ENCODE measurements at regions not wholly inside any gene's neighbourhood (a gene's known extent, or its start where the extent isn't known, plus 50 kb on each side); places are given as distances from the start of the nearest gene placed in this dataset.
A peak's percentile ranks its signal among the peaks of the same experiment; 100 is the strongest.
"Not testable (repeated sequence)": the region's sequence is repeated elsewhere in the genome, so short reads cannot be mapped to it uniquely, and the experiment has no call there.

DNA sequence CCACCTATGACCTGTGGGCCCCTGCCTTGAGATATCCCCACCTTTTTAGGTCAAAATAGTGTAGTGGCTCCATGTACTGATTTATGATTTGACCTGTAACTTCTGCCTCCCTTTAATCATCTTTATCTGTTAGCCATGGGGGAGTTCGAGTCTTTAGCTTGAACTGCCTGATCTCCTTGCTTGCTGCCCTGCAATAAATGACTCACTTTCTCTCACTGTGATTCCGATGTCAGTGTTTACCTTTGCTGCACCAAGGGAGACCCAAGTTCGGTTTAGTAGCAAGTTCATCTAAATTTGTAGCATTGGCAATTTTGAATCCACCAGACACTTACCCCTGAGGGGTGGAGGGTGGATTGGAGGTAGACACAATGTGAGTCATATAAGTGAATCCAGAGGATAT, 814.6 kb upstream of the AUTS2 start:
- H3K27me3 ChIP-seq = no peaks in the 10 kb centered on the region
- no peak for DNase-seq
- TF ChIP-seq POLR2AphosphoS5 (IDR thresholded peaks at IDR 0.05) = no peak
- TF ChIP-seq EP300 (IDR thresholded peaks at IDR 0.05) = no peak
- TF ChIP-seq POLR2A (IDR thresholded peaks at IDR 0.05) = no peak
- TF ChIP-seq, protein P1, sequence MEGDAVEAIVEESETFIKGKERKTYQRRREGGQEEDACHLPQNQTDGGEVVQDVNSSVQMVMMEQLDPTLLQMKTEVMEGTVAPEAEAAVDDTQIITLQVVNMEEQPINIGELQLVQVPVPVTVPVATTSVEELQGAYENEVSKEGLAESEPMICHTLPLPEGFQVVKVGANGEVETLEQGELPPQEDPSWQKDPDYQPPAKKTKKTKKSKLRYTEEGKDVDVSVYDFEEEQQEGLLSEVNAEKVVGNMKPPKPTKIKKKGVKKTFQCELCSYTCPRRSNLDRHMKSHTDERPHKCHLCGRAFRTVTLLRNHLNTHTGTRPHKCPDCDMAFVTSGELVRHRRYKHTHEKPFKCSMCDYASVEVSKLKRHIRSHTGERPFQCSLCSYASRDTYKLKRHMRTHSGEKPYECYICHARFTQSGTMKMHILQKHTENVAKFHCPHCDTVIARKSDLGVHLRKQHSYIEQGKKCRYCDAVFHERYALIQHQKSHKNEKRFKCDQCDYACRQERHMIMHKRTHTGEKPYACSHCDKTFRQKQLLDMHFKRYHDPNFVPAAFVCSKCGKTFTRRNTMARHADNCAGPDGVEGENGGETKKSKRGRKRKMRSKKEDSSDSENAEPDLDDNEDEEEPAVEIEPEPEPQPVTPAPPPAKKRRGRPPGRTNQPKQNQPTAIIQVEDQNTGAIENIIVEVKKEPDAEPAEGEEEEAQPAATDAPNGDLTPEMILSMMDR (IDR thresholded peaks at IDR 0.05) = no peak
- no peak overlapping the region for H3K27ac ChIP-seq
- H3K9me3 ChIP-seq = no peaks in the 10 kb centered on the region
- H3K4me3 ChIP-seq = no peak overlapping the region
- H3K4me1 ChIP-seq = no peaks in the 10 kb centered on the region
- intact Hi-C loops (cut with DNase I; ENCODE audit: low total_unique reads) = no loop called here
- WGBS, 5 donors = 39 to 50% (median 46%) methylated on average over 3 of the region's 3 CpGs
- H3K36me3 ChIP-seq = no peaks in the 10 kb centered on the region

DNA sequence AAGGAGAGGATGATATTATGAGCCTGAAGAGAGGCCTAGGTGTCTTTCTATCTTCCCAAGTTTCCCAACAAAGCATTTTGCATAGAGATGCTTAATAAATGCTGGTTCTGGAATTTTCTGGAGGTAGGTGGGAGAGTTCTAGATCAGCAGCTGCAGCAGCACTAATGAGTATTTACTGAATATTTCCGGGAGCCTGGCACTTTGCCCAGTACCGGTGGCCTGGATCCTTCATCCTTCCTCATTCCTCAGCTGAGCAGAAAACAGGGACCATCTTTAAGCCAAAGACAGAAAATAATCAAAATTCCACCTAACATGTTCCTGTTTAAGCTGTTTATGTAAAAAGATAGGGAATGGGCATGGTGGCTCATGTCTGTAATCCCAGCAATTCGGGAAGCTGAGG, 813.2 kb upstream of the AUTS2 start:
- no peaks in the 10 kb centered on the region for H3K36me3 ChIP-seq
- no peaks in the 10 kb centered on the region for H3K9me3 ChIP-seq
- H3K27ac ChIP-seq = no peak overlapping the region
- H3K4me3 ChIP-seq = no peak overlapping the region
- H3K27me3 ChIP-seq = no peaks in the 10 kb centered on the region
- WGBS, 5 donors = 24 to 33% (median 26%) methylated on average over 3 of the region's 3 CpGs
- H3K4me1 ChIP-seq = no peaks in the 10 kb centered on the region
- peak in 1 of 2 donors; percentile 13 for DNase-seq
- TF ChIP-seq POLR2AphosphoS5 (IDR thresholded peaks at IDR 0.05) (no peak), POLR2A (IDR thresholded peaks at IDR 0.05) (no peak), EP300 (IDR thresholded peaks at IDR 0.05) (no peak)
- TF ChIP-seq, protein P1 (IDR thresholded peaks at IDR 0.05) = no peak
- intact Hi-C loops (cut with DNase I; ENCODE audit: low total_unique reads) = no loop called here

DNA sequence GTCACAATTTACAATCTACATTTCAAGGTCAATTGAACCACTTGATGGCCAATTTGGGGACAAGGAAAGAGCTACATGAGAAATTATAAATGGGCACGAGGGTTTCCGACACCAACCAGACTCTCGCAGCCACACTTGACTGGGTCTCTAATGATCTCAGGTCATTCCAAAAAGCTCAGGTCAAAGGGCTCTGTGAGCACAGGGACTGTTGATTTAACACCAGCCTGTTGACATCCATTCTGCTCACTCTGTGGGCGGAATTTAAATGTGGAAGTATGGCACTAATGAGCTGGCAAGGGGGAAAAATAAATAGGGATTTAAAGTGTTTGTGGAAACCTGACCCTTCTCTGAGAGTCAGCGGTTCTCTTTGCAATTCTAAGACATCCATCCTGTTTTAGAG, 810.7 kb upstream of the AUTS2 start:
- 32 to 50% (median 40%) methylated on average over 5 of the region's 5 CpGs for WGBS, 5 donors
- H3K4me1 ChIP-seq = no peaks in the 10 kb centered on the region
- H3K9me3 ChIP-seq = no peaks in the 10 kb centered on the region
- TF ChIP-seq POLR2A (IDR thresholded peaks at IDR 0.05) (no peak), EP300 (IDR thresholded peaks at IDR 0.05) (no peak), POLR2AphosphoS5 (IDR thresholded peaks at IDR 0.05) (no peak)
- TF ChIP-seq, protein P1 (IDR thresholded peaks at IDR 0.05) = no peak
- H3K4me3 ChIP-seq = no peak overlapping the region
- H3K27me3 ChIP-seq = no peaks in the 10 kb centered on the region
- no peaks in the 10 kb centered on the region for H3K36me3 ChIP-seq
- DNase-seq = no peak
- no peak overlapping the region for H3K27ac ChIP-seq
- intact Hi-C loops (cut with DNase I; ENCODE audit: low total_unique reads) = no loop called here

DNA sequence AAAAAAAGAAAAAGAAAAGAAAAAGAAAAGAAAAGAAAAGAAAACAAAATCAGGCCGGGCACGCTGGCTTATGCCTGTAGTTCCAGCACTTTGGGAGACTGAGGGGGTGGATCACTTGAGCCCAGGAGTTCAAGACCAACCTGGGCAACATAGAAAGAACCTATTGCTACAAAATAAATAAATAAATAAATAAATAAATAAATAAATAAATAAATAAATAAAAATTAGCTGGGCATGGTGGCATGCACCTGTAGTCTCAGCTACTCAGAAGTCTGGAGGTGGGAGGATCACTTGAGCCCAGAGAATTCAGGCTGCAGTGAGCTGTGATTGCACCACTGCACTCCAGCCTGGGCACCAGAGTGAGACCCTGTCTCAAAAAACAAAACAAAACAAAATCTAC, 809.7 kb upstream of the AUTS2 start:
- H3K27ac ChIP-seq; H3K27me3 ChIP-seq; DNase-seq; intact Hi-C loops (cut with DNase I; ENCODE audit: low total_unique reads); H3K4me3 ChIP-seq; H3K36me3 ChIP-seq; H3K4me1 ChIP-seq; H3K9me3 ChIP-seq: not testable (repeated sequence)
- WGBS, 5 donors = 92 to 97% (median 93%) methylated on average over 2 of the region's 2 CpGs

DNA sequence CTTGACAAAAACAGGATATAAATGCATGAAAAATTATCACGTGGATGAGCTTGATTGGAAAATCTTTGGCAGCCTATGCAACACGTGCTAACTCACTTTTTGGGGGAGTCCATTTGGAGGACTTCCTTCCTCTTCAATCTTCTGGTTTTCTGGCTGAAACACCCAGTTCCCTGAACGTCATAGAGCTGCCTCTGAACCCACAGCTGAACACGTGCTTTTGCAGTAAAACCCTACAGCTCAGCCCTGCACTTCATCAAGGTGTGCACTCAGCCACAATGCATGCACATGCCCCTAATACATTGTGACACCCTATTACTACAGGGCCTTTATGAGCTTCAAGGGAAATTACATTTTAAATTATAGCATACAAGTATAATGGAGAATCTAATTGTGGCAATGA, 808.7 kb upstream of the AUTS2 start:
- WGBS, 5 donors = 18 to 32% (median 21%) methylated on average over 4 of the region's 4 CpGs

More for the DNA sequence above, 808.7 kb upstream of the AUTS2 start:
- Histone ChIP-seq H3K4me1 (no peaks in the 10 kb centered on the region), H3K9me3 (peaks cover 0 to 8% (median 0%) of the 10 kb centered on the region in 4 donors), H3K4me3 (no peak overlapping the region), H3K27me3 (no peaks in the 10 kb centered on the region), H3K27ac (no peak overlapping the region), H3K36me3 (no peaks in the 10 kb centered on the region)
- intact Hi-C loops (cut with DNase I; ENCODE audit: low total_unique reads) = no loop called here
- TF ChIP-seq, protein P1 (IDR thresholded peaks at IDR 0.05) = no peak
- TF ChIP-seq POLR2A (IDR thresholded peaks at IDR 0.05) (no peak), POLR2AphosphoS5 (IDR thresholded peaks at IDR 0.05) (no peak), EP300 (IDR thresholded peaks at IDR 0.05) (no peak)
- no peak for DNase-seq
